ENCODE measurements at regions not wholly inside any gene's neighbourhood (a gene's known extent, or its start where the extent isn't known, plus 50 kb on each side); places are given as distances from the start of the nearest gene placed in this dataset.

DNA sequence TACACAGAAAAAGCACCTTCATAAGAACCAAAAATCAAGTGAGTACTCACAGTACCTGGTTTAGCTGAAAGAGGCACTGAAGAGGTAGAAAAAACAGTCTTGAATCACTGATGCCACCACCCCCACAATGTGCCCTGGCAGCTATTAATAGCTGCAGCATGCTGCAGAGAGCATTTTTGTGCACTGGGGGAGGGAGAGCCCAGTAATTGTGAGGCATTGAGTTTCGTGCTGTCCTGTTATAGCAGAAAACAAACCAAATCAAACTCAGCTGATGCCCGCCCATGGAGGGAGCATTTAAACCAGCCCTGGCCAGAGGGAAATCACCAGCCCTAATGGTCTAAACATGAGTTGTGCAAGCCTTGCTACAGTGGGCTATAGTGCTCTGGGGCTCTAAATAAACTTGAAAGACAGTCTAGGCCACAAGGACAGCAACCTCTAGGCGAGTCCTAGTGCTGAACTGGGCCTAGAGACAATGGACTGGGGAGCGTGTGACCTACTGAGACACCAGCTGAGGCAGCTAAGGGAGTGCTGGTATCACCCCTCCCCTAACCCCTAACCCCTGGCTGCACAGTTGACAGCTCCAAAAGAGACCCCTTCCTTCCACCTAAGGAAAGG lies 106.3 kb upstream of the TMLHE start:
- H3K27me3 ChIP-seq (ENCODE audit: control insufficient read depth in 1 of 2, insufficient read depth in 2 of 2, low read length in 1 of 2), result no peaks in the 10 kb centered on the region
- intact Hi-C loops (cut with DNase I), result no loop called here
- DNase-seq (no peak), ATAC-seq (ENCODE audit: low FRiP score) (no peak)
- H3K4me3 ChIP-seq (ENCODE audit: low read length in 2 of 2), result no peak overlapping the region
- no peaks in the 10 kb centered on the region for H3K9me3 ChIP-seq (ENCODE audit: control insufficient read depth, low read length)
- H3K4me1 ChIP-seq (ENCODE audit: control insufficient read depth in 1 of 2, insufficient read depth in 2 of 2, low read length in 2 of 2), result peaks cover 0 to 4% of the 10 kb centered on the region in 2 donors
- no peaks in the 10 kb centered on the region for H3K36me3 ChIP-seq (ENCODE audit: control insufficient read depth in 1 of 2, insufficient read depth in 2 of 2, low read length in 1 of 2)
- H3K27ac ChIP-seq (ENCODE audit: low read depth in 1 of 2, low read length in 2 of 2), result peak overlapping the region in 1 of 2 donors; percentile 15
- WGBS, 2 donors, result 33 to 35% methylated on average over 4 of the region's 4 CpGs

DNA sequence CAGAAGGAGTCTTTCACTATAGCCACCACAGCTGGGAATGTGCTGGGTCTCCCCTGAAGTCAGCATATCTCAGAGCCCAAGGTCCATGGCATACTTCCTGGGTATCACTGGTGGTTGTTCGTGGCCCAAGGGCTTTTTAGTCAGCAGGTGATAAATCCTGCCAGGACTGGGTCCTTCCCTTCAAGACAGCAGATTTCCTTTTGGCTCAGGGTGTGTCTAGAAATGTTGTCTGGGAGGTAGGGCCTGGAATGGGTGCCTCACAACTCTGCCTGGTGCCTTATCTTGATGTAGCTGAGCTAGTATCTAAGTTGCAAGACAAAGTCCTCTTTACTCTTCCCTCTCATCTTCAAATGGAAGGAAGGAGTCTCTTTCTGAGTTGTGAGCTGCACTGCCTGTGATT lies 102.4 kb upstream of the TMLHE start:
- no peak for ATAC-seq (ENCODE audit: low FRiP score)
- Histone ChIP-seq H3K9me3 (ENCODE audit: control insufficient read depth, low read length) (no peaks in the 10 kb centered on the region), H3K4me3 (ENCODE audit: low read length in 2 of 2) (no peak overlapping the region), H3K27me3 (ENCODE audit: control insufficient read depth in 1 of 2, insufficient read depth in 2 of 2, low read length in 1 of 2) (no peaks in the 10 kb centered on the region), H3K4me1 (ENCODE audit: control insufficient read depth in 1 of 2, insufficient read depth in 2 of 2, low read length in 2 of 2) (peaks cover 0 to 4% of the 10 kb centered on the region in 2 donors), H3K36me3 (ENCODE audit: control insufficient read depth in 1 of 2, insufficient read depth in 2 of 2, low read length in 1 of 2) (no peaks in the 10 kb centered on the region), H3K27ac (ENCODE audit: low read depth in 1 of 2, low read length in 2 of 2) (no peak overlapping the region)
- WGBS, 2 donors, result 48 to 54% methylated on average over 1 of the region's 1 CpG
- no peak for DNase-seq
- intact Hi-C loops (cut with DNase I), result no loop called here

GRCh38 chrX:155695419-155695818 lies 82.7 kb upstream of the TMLHE start:
- Histone ChIP-seq H3K4me1 (ENCODE audit: control insufficient read depth in 1 of 2, insufficient read depth in 2 of 2, low read length in 2 of 2) (no peaks in the 10 kb centered on the region), H3K27ac (ENCODE audit: low read depth in 1 of 2, low read length in 2 of 2) (no peak overlapping the region), H3K27me3 (ENCODE audit: control insufficient read depth in 1 of 2, insufficient read depth in 2 of 2, low read length in 1 of 2) (no peaks in the 10 kb centered on the region), H3K36me3 (ENCODE audit: control insufficient read depth in 1 of 2, insufficient read depth in 2 of 2, low read length in 1 of 2) (no peaks in the 10 kb centered on the region), H3K4me3 (ENCODE audit: low read length in 2 of 2) (no peak overlapping the region), H3K9me3 (ENCODE audit: control insufficient read depth, low read length) (no peaks in the 10 kb centered on the region)
- intact Hi-C loops (cut with DNase I), result no loop called here
- 86 to 100% methylated on average over 1 of the region's 1 CpG for WGBS, 2 donors
- DNase-seq (no peak), ATAC-seq (ENCODE audit: low FRiP score) (no peak)

GRCh38 chrX:155694649-155695048 lies 81.9 kb upstream of the TMLHE start:
- no peak for DNase-seq
- Histone ChIP-seq H3K36me3 (ENCODE audit: control insufficient read depth in 1 of 2, insufficient read depth in 2 of 2, low read length in 1 of 2) (no peaks in the 10 kb centered on the region), H3K4me1 (ENCODE audit: control insufficient read depth in 1 of 2, insufficient read depth in 2 of 2, low read length in 2 of 2) (no peaks in the 10 kb centered on the region), H3K9me3 (ENCODE audit: control insufficient read depth, low read length) (no peaks in the 10 kb centered on the region), H3K27ac (ENCODE audit: low read depth in 1 of 2, low read length in 2 of 2) (no peak overlapping the region), H3K4me3 (ENCODE audit: low read length in 2 of 2) (no peak overlapping the region), H3K27me3 (ENCODE audit: control insufficient read depth in 1 of 2, insufficient read depth in 2 of 2, low read length in 1 of 2) (no peaks in the 10 kb centered on the region)
- no peak for ATAC-seq (ENCODE audit: low FRiP score)
- WGBS, 2 donors, result 75 to 94% methylated on average over 5 of the region's 5 CpGs
- intact Hi-C loops (cut with DNase I), result no loop called here

DNA sequence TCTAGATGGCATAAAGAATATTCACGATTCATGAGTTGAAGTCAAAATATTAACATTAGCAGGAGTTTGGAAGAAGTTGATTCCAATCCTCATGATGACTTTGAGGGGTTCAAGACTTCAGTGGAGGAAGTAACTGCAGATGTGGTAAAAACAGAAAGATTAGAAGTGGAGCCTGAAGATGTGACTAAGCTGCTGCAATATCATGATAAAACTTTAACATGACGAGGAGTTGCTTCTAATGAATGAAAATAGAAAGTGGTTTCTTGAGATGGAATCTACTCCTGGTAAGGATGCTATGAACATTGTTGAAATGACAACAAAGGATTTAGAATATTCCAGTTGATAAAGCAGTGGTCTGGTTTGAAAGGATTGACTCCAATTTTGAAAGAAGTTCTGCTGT lies 70.1 kb upstream of the TMLHE start:
- Histone ChIP-seq H3K36me3 (ENCODE audit: control insufficient read depth in 1 of 2, insufficient read depth in 2 of 2, low read length in 1 of 2) (no peaks in the 10 kb centered on the region), H3K27me3 (ENCODE audit: control insufficient read depth in 1 of 2, insufficient read depth in 2 of 2, low read length in 1 of 2) (no peaks in the 10 kb centered on the region), H3K4me1 (ENCODE audit: control insufficient read depth in 1 of 2, insufficient read depth in 2 of 2, low read length in 2 of 2) (no peaks in the 10 kb centered on the region), H3K9me3 (ENCODE audit: control insufficient read depth, low read length) (no peaks in the 10 kb centered on the region), H3K27ac (ENCODE audit: low read depth in 1 of 2, low read length in 2 of 2) (no peak overlapping the region), H3K4me3 (ENCODE audit: low read length in 2 of 2) (no peak overlapping the region)
- intact Hi-C loops (cut with DNase I), result no loop called here
- ATAC-seq (ENCODE audit: low FRiP score), result no peak
- 49 to 83% methylated on average over 2 of the region's 2 CpGs for WGBS, 2 donors
- DNase-seq, result no peak

GRCh38 chrX:155679715-155680114 lies 67.0 kb upstream of the TMLHE start:
- H3K36me3 ChIP-seq (ENCODE audit: control insufficient read depth in 1 of 2, insufficient read depth in 2 of 2, low read length in 1 of 2), result no peaks in the 10 kb centered on the region
- no peak overlapping the region for H3K27ac ChIP-seq (ENCODE audit: low read depth in 1 of 2, low read length in 2 of 2)
- no peak for DNase-seq
- H3K27me3 ChIP-seq (ENCODE audit: control insufficient read depth in 1 of 2, insufficient read depth in 2 of 2, low read length in 1 of 2), result no peaks in the 10 kb centered on the region
- no peaks in the 10 kb centered on the region for H3K9me3 ChIP-seq (ENCODE audit: control insufficient read depth, low read length)
- 82 to 96% methylated on average over 4 of the region's 4 CpGs for WGBS, 2 donors
- H3K4me3 ChIP-seq (ENCODE audit: low read length in 2 of 2), result no peak overlapping the region
- no peaks in the 10 kb centered on the region for H3K4me1 ChIP-seq (ENCODE audit: control insufficient read depth in 1 of 2, insufficient read depth in 2 of 2, low read length in 2 of 2)
- ATAC-seq (ENCODE audit: low FRiP score), result no peak
- intact Hi-C loops (cut with DNase I), result no loop called here

DNA sequence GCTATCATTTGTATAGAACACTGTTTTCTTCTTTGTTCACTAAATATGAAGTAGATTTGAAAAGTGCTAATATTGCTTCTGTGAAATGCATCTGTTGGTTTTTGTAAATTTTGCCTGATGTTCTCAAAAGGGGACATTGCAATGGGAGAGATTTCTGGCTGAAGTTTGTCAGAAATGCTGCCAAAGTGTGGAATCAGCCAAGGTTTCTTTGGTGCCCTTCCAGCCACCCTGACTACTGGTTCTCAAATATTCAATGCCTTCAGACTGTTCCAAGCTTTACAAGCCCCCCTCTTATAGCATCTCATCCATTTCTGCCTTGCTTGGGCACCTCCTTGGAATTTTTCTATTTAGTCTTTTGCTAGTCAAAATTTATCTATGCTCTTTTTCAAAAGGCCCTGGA lies 60.6 kb upstream of the TMLHE start:
- Histone ChIP-seq H3K36me3 (ENCODE audit: control insufficient read depth in 1 of 2, insufficient read depth in 2 of 2, low read length in 1 of 2) (no peaks in the 10 kb centered on the region), H3K4me1 (ENCODE audit: control insufficient read depth in 1 of 2, insufficient read depth in 2 of 2, low read length in 2 of 2) (no peaks in the 10 kb centered on the region), H3K9me3 (ENCODE audit: control insufficient read depth, low read length) (no peaks in the 10 kb centered on the region), H3K4me3 (ENCODE audit: low read length in 2 of 2) (no peak overlapping the region), H3K27ac (ENCODE audit: low read depth in 1 of 2, low read length in 2 of 2) (no peak overlapping the region), H3K27me3 (ENCODE audit: control insufficient read depth in 1 of 2, insufficient read depth in 2 of 2, low read length in 1 of 2) (no peaks in the 10 kb centered on the region)
- intact Hi-C loops (cut with DNase I), result no loop called here
- DNase-seq (no peak), ATAC-seq (ENCODE audit: low FRiP score) (no peak)

DNA sequence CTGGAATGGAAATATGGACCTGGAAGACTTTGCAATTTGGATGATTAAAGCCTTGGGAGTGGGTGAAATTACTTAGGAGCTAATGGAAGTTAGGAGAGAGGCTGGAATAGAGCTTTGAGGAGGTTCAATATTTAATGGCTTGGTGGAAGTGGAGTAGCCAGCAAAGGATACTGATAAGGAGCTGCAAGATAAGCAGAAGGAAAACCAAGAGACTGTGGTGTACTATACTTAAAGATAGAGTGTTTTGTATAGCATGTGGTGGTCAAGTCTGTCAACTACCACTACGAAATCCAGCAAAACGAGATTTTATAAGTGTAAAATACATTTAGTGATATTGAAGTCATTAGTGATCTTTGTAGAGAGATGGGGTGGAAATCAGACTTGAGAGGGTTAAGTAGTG lies 54.0 kb upstream of the TMLHE start:
- Histone ChIP-seq H3K4me1 (ENCODE audit: control insufficient read depth in 1 of 2, insufficient read depth in 2 of 2, low read length in 2 of 2) (no peaks in the 10 kb centered on the region), H3K4me3 (ENCODE audit: low read length in 2 of 2) (no peak overlapping the region), H3K36me3 (ENCODE audit: control insufficient read depth in 1 of 2, insufficient read depth in 2 of 2, low read length in 1 of 2) (no peaks in the 10 kb centered on the region), H3K27me3 (ENCODE audit: control insufficient read depth in 1 of 2, insufficient read depth in 2 of 2, low read length in 1 of 2) (no peaks in the 10 kb centered on the region), H3K27ac (ENCODE audit: low read depth in 1 of 2, low read length in 2 of 2) (no peak overlapping the region), H3K9me3 (ENCODE audit: control insufficient read depth, low read length) (no peaks in the 10 kb centered on the region)
- intact Hi-C loops (cut with DNase I), result no loop called here
- no peak for ATAC-seq (ENCODE audit: low FRiP score)
- DNase-seq, result no peak
- 69 to 89% methylated on average over 2 of the region's 2 CpGs for WGBS, 2 donors
